GM13977 (cell line): ENCODE measurements at regions not wholly inside any gene's neighbourhood (a gene's known extent, or its start where the extent isn't known, plus 50 kb on each side); places are given as distances from the start of the nearest gene placed in this dataset.

Source experiments
- DNase-seq: peaks from one replicate; pipeline ENCODE4 v3.0.0; 2012; ENCODE audit warnings: low spot score
- in situ Hi-C: fragments of 300-500 bp; cut with MboI; formaldehyde crosslinking; loops from one replicate; pipeline ENCODE4 v1.12.0; 2022; ENCODE audit warnings: low sequenced_read_pairs, low pct_unique_long_range_greater_than_20kb, mixed read lengths, inconsistent platforms; ENCODE audit not compliant: unreplicated experiment
- TF ChIP-seq, protein P1 (sequence below): IDR thresholded peaks from 2 replicates; pipeline ENCODE4 v1.5.1; 2012; ENCODE audit warnings: mild to moderate bottlenecking, control low read depth; ENCODE audit not compliant: insufficient read depth; ENCODE audit errors: extremely low read depth, missing control alignments

DNA sequence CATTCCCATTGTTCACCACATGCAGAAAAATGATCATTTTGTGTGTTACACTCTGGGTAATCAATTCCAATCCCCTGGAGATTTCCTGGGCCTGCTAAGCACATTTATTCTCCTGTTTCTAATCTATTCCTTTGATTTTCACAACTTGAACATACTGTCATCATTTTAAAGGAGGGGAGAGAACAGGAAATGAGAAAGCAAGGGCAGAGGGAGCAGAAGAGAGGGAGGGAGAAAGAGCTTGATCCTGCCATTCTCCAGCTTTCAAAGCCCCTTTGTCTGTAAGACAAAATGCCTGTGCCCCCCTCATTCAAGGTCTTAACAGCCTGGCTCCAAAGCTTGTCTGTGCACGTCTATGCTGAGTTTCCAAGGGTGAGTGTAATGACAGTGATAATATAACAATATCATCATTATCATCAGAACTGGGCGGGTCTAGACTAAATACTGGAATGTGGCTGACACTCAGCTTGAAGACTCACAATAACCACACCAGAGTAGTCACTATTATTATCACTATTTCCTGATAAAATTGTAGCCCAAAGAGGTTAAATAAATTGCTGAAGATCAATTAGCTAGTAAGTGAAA, 164.4 kb upstream of the KLHL29 start:
- TF ChIP-seq, protein P1, sequence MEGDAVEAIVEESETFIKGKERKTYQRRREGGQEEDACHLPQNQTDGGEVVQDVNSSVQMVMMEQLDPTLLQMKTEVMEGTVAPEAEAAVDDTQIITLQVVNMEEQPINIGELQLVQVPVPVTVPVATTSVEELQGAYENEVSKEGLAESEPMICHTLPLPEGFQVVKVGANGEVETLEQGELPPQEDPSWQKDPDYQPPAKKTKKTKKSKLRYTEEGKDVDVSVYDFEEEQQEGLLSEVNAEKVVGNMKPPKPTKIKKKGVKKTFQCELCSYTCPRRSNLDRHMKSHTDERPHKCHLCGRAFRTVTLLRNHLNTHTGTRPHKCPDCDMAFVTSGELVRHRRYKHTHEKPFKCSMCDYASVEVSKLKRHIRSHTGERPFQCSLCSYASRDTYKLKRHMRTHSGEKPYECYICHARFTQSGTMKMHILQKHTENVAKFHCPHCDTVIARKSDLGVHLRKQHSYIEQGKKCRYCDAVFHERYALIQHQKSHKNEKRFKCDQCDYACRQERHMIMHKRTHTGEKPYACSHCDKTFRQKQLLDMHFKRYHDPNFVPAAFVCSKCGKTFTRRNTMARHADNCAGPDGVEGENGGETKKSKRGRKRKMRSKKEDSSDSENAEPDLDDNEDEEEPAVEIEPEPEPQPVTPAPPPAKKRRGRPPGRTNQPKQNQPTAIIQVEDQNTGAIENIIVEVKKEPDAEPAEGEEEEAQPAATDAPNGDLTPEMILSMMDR, result no peak
- in situ Hi-C loops, result no loop called here
- no peak for DNase-seq

GRCh38 chr2:23221236-23221635, 163.7 kb upstream of the KLHL29 start:
- TF ChIP-seq, protein P1, result no peak
- no peak for DNase-seq
- in situ Hi-C loops, result no loop called here

DNA sequence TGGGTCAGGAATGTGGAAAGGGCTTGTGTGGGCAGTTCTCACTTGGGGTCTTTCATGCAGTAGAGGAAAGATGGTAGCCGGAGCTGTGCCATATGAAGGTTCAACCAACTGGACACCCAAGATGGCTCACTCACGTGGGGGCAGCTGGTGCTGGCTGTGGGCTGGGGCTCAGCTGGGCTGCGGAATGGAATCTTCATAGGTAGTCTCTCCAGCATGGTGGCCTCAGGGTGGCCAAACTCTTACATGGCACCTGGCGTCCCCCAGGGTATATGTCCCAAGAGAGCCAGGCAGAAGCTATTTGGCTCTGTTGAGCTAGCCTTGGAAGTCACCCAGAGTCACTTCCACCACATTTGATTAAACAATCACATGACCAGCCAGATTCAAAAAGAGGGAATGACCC, 163.1 kb upstream of the KLHL29 start:
- no peak for DNase-seq
- TF ChIP-seq, protein P1, result no peak
- in situ Hi-C loops, result no loop called here

- TF ChIP-seq, protein P1, result no peak
- in situ Hi-C loops, result no loop called here
- no peak for DNase-seq
Measured at GRCh38 chr2:23230885-23231284, 154.1 kb upstream of the KLHL29 start.

DNA sequence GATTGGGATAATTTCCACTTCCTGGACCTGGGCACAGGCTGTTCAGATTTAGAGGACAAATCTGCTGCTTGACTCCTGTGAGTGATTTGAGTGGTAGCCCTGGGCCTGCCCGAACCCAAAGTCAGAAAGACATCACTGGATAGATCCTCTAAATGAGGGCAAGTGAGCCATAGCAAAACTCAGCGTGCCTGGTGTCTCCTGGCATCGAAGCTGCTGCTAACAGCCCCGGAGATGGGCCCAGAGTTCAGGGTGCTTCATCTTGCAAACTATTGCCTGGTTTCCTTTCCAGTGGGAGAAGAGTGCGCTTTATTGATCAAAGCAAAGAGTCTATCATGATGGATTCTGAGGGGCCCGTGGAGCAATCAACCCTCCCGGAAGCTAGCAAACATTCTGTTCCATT, 153.1 kb upstream of the KLHL29 start:
- in situ Hi-C loops, result no loop called here
- TF ChIP-seq, protein P1, result no peak
- no peak for DNase-seq

DNA sequence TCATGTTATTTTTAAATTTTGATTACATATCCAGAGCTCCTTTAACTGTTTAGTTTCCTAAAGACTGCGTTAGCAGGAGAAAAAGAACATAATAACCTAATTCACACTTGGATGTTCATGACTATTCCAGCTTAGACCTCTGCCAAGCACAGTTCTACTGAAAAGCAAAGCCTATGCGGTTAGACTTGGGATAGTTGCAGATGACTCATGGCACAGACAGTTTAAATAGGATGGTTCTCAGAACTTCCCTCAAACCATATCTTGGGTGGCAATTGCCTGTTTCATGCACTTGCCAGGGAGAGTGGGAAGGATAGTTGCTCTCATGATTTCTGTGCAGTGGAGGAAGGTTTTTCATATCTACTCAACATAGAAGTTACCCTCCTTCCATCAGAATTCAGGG, 149.7 kb upstream of the KLHL29 start:
- DNase-seq, result no peak
- TF ChIP-seq, protein P1, result no peak
- in situ Hi-C loops, result no loop called here

- TF ChIP-seq, protein P1, result no peak
- in situ Hi-C loops, result no loop called here
- no peak for DNase-seq
Measured at GRCh38 chr2:23235736-23236135, 149.2 kb upstream of the KLHL29 start.
